ENCODE measurements at regions not wholly inside any gene's neighbourhood (a gene's known extent, or its start where the extent isn't known, plus 50 kb on each side); places are given as distances from the start of the nearest gene placed in this dataset.

GRCh38 chr21:23218667-23219066, 2220.5 kb downstream of the NCAM2 start:
- TF ChIP-seq, protein P1, sequence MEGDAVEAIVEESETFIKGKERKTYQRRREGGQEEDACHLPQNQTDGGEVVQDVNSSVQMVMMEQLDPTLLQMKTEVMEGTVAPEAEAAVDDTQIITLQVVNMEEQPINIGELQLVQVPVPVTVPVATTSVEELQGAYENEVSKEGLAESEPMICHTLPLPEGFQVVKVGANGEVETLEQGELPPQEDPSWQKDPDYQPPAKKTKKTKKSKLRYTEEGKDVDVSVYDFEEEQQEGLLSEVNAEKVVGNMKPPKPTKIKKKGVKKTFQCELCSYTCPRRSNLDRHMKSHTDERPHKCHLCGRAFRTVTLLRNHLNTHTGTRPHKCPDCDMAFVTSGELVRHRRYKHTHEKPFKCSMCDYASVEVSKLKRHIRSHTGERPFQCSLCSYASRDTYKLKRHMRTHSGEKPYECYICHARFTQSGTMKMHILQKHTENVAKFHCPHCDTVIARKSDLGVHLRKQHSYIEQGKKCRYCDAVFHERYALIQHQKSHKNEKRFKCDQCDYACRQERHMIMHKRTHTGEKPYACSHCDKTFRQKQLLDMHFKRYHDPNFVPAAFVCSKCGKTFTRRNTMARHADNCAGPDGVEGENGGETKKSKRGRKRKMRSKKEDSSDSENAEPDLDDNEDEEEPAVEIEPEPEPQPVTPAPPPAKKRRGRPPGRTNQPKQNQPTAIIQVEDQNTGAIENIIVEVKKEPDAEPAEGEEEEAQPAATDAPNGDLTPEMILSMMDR (IDR thresholded peaks at IDR 0.05): no peak
- Mint-ChIP-seq H3K4me1 (ENCODE audit: low read depth) (no peaks in the 10 kb centered on the region), H3K27ac (ENCODE audit: unreplicated experiment) (no peak overlapping the region), H3K36me3 (ENCODE audit: low read depth) (no peaks in the 10 kb centered on the region), H3K4me3 (ENCODE audit: unreplicated experiment) (no peak overlapping the region), H3K27me3 (ENCODE audit: low read depth) (no peaks in the 10 kb centered on the region), H3K9me3 (ENCODE audit: low read depth) (peaks cover 9% of the 10 kb centered on the region)
- no peak for DNase-seq (ENCODE audit: low spot score)

GRCh38 chr21:23217597-23217996, 2219.4 kb downstream of the NCAM2 start:
- H3K9me3 Mint-ChIP-seq (ENCODE audit: low read depth): peaks cover 11% of the 10 kb centered on the region
- H3K27ac Mint-ChIP-seq (ENCODE audit: unreplicated experiment): no peak overlapping the region
- DNase-seq (ENCODE audit: low spot score): no peak
- H3K36me3 Mint-ChIP-seq (ENCODE audit: low read depth): no peaks in the 10 kb centered on the region
- TF ChIP-seq, protein P1 (IDR thresholded peaks at IDR 0.05): no peak
- no peaks in the 10 kb centered on the region for H3K4me1 Mint-ChIP-seq (ENCODE audit: low read depth)
- H3K27me3 Mint-ChIP-seq (ENCODE audit: low read depth): no peaks in the 10 kb centered on the region
- no peak overlapping the region for H3K4me3 Mint-ChIP-seq (ENCODE audit: unreplicated experiment)

- no peak for DNase-seq (ENCODE audit: low spot score)
- H3K4me3 Mint-ChIP-seq (ENCODE audit: unreplicated experiment): no peak overlapping the region
- H3K9me3 Mint-ChIP-seq (ENCODE audit: low read depth): peaks cover 13% of the 10 kb centered on the region
- H3K4me1 Mint-ChIP-seq (ENCODE audit: low read depth): peaks cover 2% of the 10 kb centered on the region
- no peaks in the 10 kb centered on the region for H3K27me3 Mint-ChIP-seq (ENCODE audit: low read depth)
- H3K27ac Mint-ChIP-seq (ENCODE audit: unreplicated experiment): no peak overlapping the region
- TF ChIP-seq, protein P1 (IDR thresholded peaks at IDR 0.05): no peak
- H3K36me3 Mint-ChIP-seq (ENCODE audit: low read depth): no peaks in the 10 kb centered on the region
Observed at GRCh38 chr21:23215261-23215660, 2217.1 kb downstream of the NCAM2 start.

Data from chondrocyte (in vitro differentiated cells).